OCI-LY1 (cell line): ENCODE measurements at regions not wholly inside any gene's neighbourhood (a gene's known extent, or its start where the extent isn't known, plus 50 kb on each side); places are given as distances from the start of the nearest gene placed in this dataset.

Experiments
- EZH2 ChIP-seq: fragments of 200-600 bp; sonication (generic), shearing (Covaris generic); IDR thresholded peaks from 2 replicates; pipeline ENCODE4 v1.8.0; 2017; ENCODE audit warnings: borderline replicate concordance, mixed run types, mild to moderate bottlenecking, antibody characterized with exemption, low read length, moderate library complexity, mixed read lengths
- TF ChIP-seq, protein P1 (sequence below): fragments of 200-600 bp; sonication (generic), shearing (Covaris generic); IDR thresholded peaks from 2 replicates; pipeline ENCODE4 v1.5.1; 2017; ENCODE audit warnings: mild to moderate bottlenecking, antibody characterized with exemption, low read length, moderate library complexity, mixed read lengths

- TF ChIP-seq, protein P1, sequence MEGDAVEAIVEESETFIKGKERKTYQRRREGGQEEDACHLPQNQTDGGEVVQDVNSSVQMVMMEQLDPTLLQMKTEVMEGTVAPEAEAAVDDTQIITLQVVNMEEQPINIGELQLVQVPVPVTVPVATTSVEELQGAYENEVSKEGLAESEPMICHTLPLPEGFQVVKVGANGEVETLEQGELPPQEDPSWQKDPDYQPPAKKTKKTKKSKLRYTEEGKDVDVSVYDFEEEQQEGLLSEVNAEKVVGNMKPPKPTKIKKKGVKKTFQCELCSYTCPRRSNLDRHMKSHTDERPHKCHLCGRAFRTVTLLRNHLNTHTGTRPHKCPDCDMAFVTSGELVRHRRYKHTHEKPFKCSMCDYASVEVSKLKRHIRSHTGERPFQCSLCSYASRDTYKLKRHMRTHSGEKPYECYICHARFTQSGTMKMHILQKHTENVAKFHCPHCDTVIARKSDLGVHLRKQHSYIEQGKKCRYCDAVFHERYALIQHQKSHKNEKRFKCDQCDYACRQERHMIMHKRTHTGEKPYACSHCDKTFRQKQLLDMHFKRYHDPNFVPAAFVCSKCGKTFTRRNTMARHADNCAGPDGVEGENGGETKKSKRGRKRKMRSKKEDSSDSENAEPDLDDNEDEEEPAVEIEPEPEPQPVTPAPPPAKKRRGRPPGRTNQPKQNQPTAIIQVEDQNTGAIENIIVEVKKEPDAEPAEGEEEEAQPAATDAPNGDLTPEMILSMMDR: no peak
- no peak for TF ChIP-seq EZH2
Observed at GRCh38 chr1:163674236-163674635, 352.5 kb downstream of the NUF2 start.
